Activated CD4-positive, alpha-beta T cell treated with anti-CD3 and anti-CD28 coated beads, Interleukin-2, amount 10 ng/mL, durations not matched to agents 7 days and 5 days (primary cell): ENCODE measurements at regions not wholly inside any gene's neighbourhood (a gene's known extent, or its start where the extent isn't known, plus 50 kb on each side); places are given as distances from the start of the nearest gene placed in this dataset.

Experiments used
- CTCF ChIA-PET: fragments of 350-600 bp; sonication (Branson Sonifier 250); formaldehyde crosslinking; loops from one replicate; lab custom pipeline; 2021; ENCODE audit warnings: antibody characterized with exemption; lab: Charles Lee
- POLR2A ChIA-PET: fragments of 350-600 bp; sonication (Branson Sonifier 250); formaldehyde crosslinking; loops from one replicate; lab custom pipeline; 2021; ENCODE audit warnings: antibody characterized with exemption; lab: Charles Lee
- DNase-seq: peaks from one replicate; pipeline ENCODE4 v3.0.0-alpha.2; 2020
- H3K27ac Mint-ChIP-seq: one replicate; pipeline ENCODE4 v1.8.0; 2021; ENCODE audit warnings: mild to moderate bottlenecking, moderate library complexity, mixed read lengths
- H3K27me3 Mint-ChIP-seq: one replicate; pipeline ENCODE4 v1.8.0; 2021; ENCODE audit warnings: mixed read lengths
- H3K36me3 Mint-ChIP-seq: one replicate; pipeline ENCODE4 v1.8.0; 2021; ENCODE audit warnings: low read depth, mixed read lengths
- H3K4me1 Mint-ChIP-seq: one replicate; pipeline ENCODE4 v1.8.0; 2021; ENCODE audit warnings: mixed read lengths
- H3K4me3 Mint-ChIP-seq: one replicate; pipeline ENCODE4 v1.8.0; 2021; ENCODE audit warnings: mild to moderate bottlenecking, moderate library complexity, mixed read lengths
- H3K9me3 Mint-ChIP-seq: one replicate; pipeline ENCODE4 v1.8.0; 2021; ENCODE audit warnings: mixed read lengths

DNA sequence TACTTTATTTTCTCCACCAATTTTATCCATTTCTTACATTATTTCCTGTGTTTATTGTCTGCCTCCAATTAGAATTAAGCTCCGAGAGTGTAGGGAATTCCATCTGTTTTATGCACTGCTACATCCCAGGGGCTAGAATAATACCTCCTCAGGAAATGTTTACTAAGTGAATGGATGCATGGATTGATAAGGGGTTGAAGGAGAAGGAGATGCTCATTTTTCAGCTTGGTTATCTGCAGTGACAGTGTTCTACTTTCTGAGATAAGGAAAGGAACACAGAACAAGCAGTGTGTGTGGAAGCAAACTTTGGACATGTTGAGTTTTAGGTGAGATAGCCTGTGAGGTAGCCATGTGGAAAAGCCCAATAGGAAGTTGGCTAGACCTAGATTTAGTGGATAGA, 164.6 kb upstream of the HMGA2 start:
- Mint-ChIP-seq H3K4me3 (no peak overlapping the region), H3K36me3 (no peaks in the 10 kb centered on the region), H3K27me3 (peaks cover 19% of the 10 kb centered on the region), H3K27ac (no peak overlapping the region), H3K4me1 (no peaks in the 10 kb centered on the region), H3K9me3 (peaks cover 1% of the 10 kb centered on the region)
- POLR2A ChIA-PET, result no interaction called here
- CTCF ChIA-PET, result no interaction called here
- DNase-seq, result no peak

DNA sequence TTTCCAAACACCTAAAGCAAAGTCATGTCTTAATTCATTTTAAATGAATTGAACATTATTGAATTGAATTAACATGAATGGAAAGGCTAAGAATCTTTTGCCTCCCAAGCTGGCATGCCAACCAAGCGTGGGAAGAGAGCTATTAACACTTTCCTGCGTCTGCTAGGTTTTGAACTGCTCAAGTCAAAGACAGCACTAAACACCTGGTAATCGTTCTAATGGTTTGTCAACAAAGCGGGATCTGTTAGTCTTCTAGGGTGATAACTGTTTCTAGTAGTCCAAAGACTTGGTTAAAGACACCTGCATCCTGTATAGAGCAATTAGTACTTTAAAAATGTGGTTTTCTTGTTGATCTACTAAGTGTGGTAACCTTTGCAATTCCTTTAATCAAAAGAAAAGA, 164.2 kb upstream of the HMGA2 start:
- H3K27me3 Mint-ChIP-seq, result peaks cover 19% of the 10 kb centered on the region
- H3K4me3 Mint-ChIP-seq, result no peak overlapping the region
- no peak overlapping the region for H3K27ac Mint-ChIP-seq
- H3K4me1 Mint-ChIP-seq, result no peaks in the 10 kb centered on the region
- peaks cover 6% of the 10 kb centered on the region for H3K9me3 Mint-ChIP-seq
- no peaks in the 10 kb centered on the region for H3K36me3 Mint-ChIP-seq
- ChIA-PET CTCF (no interaction called here), POLR2A (no interaction called here)
- no peak for DNase-seq

DNA sequence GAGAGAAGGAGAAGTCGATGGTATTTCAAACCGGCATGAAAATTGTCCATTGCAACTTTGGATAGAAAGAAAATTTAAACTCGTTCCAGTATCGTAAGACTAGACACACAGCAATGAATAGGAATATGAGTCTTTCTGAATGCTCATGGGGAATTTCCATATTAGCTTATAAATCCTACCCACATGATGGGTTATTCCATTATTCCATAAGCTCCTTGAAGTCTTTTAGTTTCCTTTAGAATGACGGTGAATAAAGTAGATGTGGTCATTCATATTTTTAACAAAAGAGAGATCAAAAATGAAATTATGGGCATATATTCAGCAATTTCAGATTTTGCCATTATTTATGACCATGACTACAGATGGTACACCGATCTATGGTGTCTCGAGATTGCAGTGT, 163.4 kb upstream of the HMGA2 start:
- DNase-seq, result no peak
- Mint-ChIP-seq H3K27ac (no peak overlapping the region), H3K36me3 (no peaks in the 10 kb centered on the region), H3K27me3 (peaks cover 18% of the 10 kb centered on the region), H3K4me3 (no peak overlapping the region), H3K4me1 (no peaks in the 10 kb centered on the region), H3K9me3 (peaks cover 7% of the 10 kb centered on the region)
- ChIA-PET CTCF (interaction anchor here (1.0 kb wide), 1 partner anchor 21 kb away, joined by 3 read pairs; no protein-coding TSS in a partner anchor), POLR2A (no interaction called here)

DNA sequence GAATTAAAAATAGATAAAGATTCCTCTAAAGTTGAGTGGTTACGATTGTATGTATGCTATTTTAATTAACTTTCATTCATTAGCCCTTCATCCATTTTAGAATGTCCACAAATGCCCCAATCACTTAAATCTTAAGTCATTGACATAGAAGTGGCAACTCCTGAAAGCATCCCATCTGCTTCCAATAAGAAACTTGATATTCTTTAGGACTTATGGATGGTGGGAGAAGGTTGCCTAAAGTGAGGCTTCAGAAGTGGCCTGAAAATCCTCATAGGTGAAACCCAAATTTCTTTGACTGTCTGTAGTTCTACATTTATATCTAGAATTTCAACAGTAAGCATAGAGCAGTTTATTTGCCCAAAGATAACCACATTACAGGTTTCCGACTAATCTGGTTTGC, 161.7 kb upstream of the HMGA2 start:
- ChIA-PET POLR2A (no interaction called here), CTCF (no interaction called here)
- peaks cover 7% of the 10 kb centered on the region for H3K9me3 Mint-ChIP-seq
- H3K4me3 Mint-ChIP-seq, result no peak overlapping the region
- no peak overlapping the region for H3K27ac Mint-ChIP-seq
- peaks cover 2% of the 10 kb centered on the region for H3K4me1 Mint-ChIP-seq
- DNase-seq, result no peak
- no peaks in the 10 kb centered on the region for H3K36me3 Mint-ChIP-seq
- H3K27me3 Mint-ChIP-seq, result peaks cover 14% of the 10 kb centered on the region

DNA sequence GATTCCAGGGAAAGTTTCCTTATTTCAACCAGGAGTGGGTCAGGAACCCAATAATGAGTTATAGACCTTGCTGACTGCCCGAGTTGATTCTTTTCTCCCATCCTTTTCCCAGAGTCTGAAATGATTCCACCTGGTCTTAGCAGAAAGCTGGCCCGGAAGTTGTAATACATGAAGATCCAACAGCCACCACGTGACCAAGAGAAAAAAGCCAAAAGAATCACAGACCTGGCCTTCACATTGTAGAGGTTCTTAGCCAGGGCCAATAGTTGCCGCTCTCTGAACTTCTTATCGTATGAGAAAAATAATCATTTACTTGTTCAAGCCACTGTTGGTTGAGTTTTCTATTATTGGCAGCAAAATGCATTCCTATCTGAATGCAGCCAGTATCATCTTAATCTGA, 161.2 kb upstream of the HMGA2 start:
- H3K36me3 Mint-ChIP-seq, result no peaks in the 10 kb centered on the region
- DNase-seq, result no peak
- POLR2A ChIA-PET, result no interaction called here
- CTCF ChIA-PET, result no interaction called here
- peaks cover 2% of the 10 kb centered on the region for H3K4me1 Mint-ChIP-seq
- H3K27ac Mint-ChIP-seq, result no peak overlapping the region
- no peak overlapping the region for H3K4me3 Mint-ChIP-seq
- peaks cover 14% of the 10 kb centered on the region for H3K27me3 Mint-ChIP-seq
- H3K9me3 Mint-ChIP-seq, result peaks cover 7% of the 10 kb centered on the region

DNA sequence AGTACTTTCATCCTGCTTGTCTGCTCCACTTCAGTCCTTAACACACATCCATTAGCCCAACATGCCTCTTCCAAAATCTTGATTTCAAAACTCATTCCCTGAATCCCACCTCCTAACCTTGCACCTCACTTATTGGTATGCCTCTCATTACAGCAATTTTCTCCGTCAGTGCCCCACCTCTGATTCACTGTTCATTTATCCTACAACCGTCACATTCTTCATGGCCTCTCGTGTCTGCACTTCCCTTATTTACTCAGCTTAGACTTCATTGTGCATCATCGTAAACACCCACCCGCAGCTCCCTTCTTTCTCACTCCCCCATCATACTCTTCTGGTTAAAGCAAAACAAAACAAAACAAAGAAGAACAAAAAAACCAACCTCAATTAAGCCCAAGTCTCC, 160.6 kb upstream of the HMGA2 start:
- CTCF ChIA-PET, result no interaction called here
- peaks cover 2% of the 10 kb centered on the region for H3K4me1 Mint-ChIP-seq
- no peak for DNase-seq
- H3K4me3 Mint-ChIP-seq, result no peak overlapping the region
- H3K9me3 Mint-ChIP-seq, result peaks cover 7% of the 10 kb centered on the region
- H3K27ac Mint-ChIP-seq, result no peak overlapping the region
- H3K36me3 Mint-ChIP-seq, result no peaks in the 10 kb centered on the region
- peaks cover 13% of the 10 kb centered on the region for H3K27me3 Mint-ChIP-seq
- POLR2A ChIA-PET, result no interaction called here

DNA sequence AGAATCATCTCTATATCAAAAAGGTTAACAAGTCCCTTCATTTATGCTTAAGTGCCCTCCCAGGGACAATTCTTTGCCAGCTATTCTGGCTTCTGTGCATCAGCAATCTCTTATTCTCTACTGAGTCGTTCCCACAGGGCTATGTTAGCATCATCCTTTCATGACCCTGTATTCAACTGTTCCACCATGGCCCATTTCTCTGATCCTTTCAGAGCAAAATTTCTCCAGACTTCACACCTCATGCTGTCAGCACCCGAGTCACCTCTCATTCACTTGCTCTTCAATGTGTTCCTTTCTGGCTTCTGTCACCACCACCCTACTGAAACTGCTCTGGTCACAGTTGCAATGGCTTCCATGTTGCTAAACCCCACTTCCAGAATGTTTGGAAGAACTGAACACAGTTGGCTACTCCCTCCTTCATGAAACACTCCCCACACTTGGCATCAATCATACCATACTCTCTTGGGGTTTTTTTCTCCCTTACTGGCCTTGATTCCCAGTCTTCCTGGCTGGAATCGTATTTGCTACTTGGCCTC, 159.5 kb upstream of the HMGA2 start:
- DNase-seq, result no peak
- peaks cover 7% of the 10 kb centered on the region for H3K9me3 Mint-ChIP-seq
- no peaks in the 10 kb centered on the region for H3K36me3 Mint-ChIP-seq
- H3K4me3 Mint-ChIP-seq, result no peak overlapping the region
- H3K27ac Mint-ChIP-seq, result no peak overlapping the region
- CTCF ChIA-PET, result no interaction called here
- peaks cover 4% of the 10 kb centered on the region for H3K27me3 Mint-ChIP-seq
- H3K4me1 Mint-ChIP-seq, result peaks cover 2% of the 10 kb centered on the region
- POLR2A ChIA-PET, result no interaction called here

DNA sequence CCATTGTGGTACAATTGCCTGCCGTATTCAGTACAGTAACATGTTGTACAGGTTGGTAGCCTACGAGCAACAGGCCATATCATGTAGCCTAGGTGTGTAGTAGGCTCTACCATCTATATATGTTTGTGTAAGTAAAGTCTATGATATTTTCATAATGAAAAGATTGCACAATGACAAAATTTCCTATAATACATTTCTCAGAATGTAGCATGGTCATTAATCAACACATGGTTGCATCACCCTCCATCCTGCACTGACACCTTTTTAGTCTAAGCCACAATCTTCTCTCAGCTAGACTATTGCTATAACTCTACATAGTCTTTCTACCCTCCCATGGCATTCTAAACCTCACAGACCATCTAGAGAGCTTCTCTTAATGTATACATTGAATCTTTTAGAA, 158.5 kb upstream of the HMGA2 start:
- H3K9me3 Mint-ChIP-seq, result peaks cover 7% of the 10 kb centered on the region
- H3K27ac Mint-ChIP-seq, result no peak overlapping the region
- no peaks in the 10 kb centered on the region for H3K36me3 Mint-ChIP-seq
- ChIA-PET CTCF (no interaction called here), POLR2A (no interaction called here)
- H3K4me1 Mint-ChIP-seq, result peaks cover 2% of the 10 kb centered on the region
- DNase-seq, result no peak
- H3K27me3 Mint-ChIP-seq, result peaks cover 4% of the 10 kb centered on the region
- H3K4me3 Mint-ChIP-seq, result no peak overlapping the region

DNA sequence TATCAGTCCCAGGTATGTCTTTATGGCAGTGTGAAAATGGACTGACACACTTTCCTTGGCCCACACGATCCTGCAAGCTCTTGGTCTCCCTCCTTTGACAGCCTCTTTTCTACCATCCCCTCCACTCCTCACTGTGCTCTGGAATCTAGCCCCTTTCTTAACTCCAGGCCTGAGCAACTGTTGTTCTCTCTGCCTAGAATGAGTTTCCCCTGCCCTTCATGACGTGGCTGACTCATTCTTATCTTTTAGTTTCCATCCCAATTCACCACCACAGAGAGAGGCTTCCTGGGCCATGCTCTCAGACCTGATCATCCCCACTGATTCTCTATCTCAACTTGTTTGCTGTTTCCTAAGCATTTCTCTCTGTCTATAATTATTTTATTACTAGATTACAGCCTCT, 157.4 kb upstream of the HMGA2 start:
- DNase-seq, result no peak
- Mint-ChIP-seq H3K4me3 (no peak overlapping the region), H3K4me1 (peaks cover 2% of the 10 kb centered on the region), H3K27ac (no peak overlapping the region), H3K9me3 (peaks cover 7% of the 10 kb centered on the region), H3K27me3 (peaks cover 4% of the 10 kb centered on the region), H3K36me3 (no peaks in the 10 kb centered on the region)
- POLR2A ChIA-PET, result no interaction called here
- CTCF ChIA-PET, result no interaction called here

DNA sequence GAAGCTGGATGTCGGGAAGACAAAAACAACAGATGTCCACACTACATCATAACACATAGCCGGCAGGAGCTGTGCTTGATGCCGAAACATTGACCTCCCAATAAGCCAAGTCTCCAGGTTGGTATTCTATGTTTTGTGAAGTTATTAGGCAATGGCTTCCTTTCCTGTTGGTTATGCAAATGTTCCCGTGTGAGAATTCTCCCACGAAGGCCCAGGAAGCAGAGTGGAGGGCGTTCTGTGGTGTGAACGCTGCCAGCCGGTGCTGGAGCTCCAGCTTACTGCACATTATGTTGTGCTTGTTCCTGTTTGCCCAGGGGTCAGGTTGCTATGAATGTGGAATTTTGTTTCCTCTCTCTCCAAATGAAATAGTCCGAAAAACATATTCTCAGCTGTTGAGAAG, 156.4 kb upstream of the HMGA2 start:
- Mint-ChIP-seq H3K4me3 (no peak overlapping the region), H3K36me3 (no peaks in the 10 kb centered on the region), H3K4me1 (peaks cover 2% of the 10 kb centered on the region), H3K9me3 (peaks cover 7% of the 10 kb centered on the region), H3K27me3 (peaks cover 4% of the 10 kb centered on the region), H3K27ac (no peak overlapping the region)
- DNase-seq, result no peak
- CTCF ChIA-PET, result no interaction called here
- POLR2A ChIA-PET, result no interaction called here

DNA sequence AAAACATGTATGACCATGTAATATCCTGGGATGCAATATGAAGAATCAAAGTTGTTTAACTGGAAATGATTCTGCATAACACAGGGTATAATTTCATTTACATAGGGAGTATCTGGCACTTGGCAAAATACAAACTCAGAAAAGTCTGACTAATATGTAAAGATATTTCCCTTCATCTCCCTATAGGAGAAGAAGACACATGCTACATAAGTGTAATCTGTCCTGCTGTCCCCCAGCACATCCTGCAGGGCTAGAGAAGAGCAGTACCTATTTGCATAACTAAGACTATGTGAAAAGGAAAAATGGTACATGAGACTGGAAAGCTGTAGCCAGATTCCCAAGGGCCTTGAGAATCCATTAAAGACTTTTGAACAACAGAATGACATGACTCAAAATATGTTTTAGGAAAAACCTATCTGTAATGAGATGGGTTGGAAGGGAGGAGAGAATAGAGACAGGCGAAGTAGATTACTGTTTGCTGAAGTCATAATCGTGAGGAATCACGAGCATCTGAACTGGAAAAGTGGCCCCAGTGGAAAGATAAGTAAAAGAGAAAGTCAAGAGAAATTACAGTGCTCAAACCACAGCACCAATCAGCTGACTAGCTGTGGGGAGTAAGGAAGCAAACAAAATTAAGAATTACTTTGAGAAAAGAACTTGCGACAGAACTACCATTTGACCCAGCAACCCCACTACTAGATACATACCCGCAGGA, 155.1 kb upstream of the HMGA2 start:
- no peak for DNase-seq
- ChIA-PET CTCF (no interaction called here), POLR2A (no interaction called here)
- Mint-ChIP-seq H3K9me3 (peaks cover 7% of the 10 kb centered on the region), H3K4me3 (no peak overlapping the region), H3K27ac (no peak overlapping the region), H3K27me3 (peaks cover 2% of the 10 kb centered on the region), H3K36me3 (no peaks in the 10 kb centered on the region), H3K4me1 (peaks cover 2% of the 10 kb centered on the region)

DNA sequence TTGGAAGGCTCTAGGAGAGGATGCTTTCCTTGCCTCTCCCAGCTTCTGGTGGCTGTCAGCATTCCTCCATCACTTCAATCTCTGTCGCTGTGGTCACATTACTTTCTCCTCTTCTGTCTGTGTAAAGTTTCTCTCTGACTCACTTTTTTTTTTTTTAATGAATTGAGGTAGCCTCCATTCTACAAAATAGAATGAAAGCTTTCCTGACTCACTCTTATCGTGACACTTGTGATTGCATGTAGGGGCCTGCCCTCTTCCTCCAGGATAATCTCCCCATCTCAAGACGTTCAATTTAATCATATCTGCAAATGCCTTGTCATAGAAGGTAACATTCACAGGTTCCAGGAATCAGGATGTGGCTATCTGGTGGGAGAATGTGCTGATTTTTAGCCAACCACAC, 153.5 kb upstream of the HMGA2 start:
- Mint-ChIP-seq H3K4me1 (peaks cover 2% of the 10 kb centered on the region), H3K4me3 (no peak overlapping the region), H3K27me3 (peaks cover 2% of the 10 kb centered on the region), H3K9me3 (no peaks in the 10 kb centered on the region), H3K27ac (no peak overlapping the region), H3K36me3 (no peaks in the 10 kb centered on the region)
- POLR2A ChIA-PET, result no interaction called here
- DNase-seq, result no peak
- CTCF ChIA-PET, result no interaction called here

DNA sequence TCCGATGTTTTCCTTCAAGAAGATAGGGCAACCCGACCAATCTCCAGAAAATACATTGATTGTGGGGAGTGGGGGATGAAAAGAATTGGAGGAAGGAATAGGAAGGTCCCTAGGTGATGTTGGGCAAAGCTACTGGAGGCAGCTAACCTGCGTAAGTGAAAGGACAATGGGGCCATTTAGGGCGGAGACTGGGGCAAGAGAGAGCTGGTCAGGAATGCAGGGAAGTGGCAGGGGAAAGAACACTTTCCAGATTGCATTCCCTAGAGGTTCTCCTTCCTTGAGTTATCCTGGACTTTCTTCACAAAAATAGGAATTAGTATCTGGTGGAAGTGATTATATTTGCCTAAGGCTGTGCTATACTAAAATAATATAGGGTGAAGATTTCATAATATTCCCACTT, 151.8 kb upstream of the HMGA2 start:
- H3K4me1 Mint-ChIP-seq, result no peaks in the 10 kb centered on the region
- H3K27ac Mint-ChIP-seq, result no peak overlapping the region
- H3K9me3 Mint-ChIP-seq, result no peaks in the 10 kb centered on the region
- no peaks in the 10 kb centered on the region for H3K36me3 Mint-ChIP-seq
- H3K27me3 Mint-ChIP-seq, result peaks cover 6% of the 10 kb centered on the region
- no peak for DNase-seq
- no peak overlapping the region for H3K4me3 Mint-ChIP-seq
- CTCF ChIA-PET, result no interaction called here
- POLR2A ChIA-PET, result no interaction called here

DNA sequence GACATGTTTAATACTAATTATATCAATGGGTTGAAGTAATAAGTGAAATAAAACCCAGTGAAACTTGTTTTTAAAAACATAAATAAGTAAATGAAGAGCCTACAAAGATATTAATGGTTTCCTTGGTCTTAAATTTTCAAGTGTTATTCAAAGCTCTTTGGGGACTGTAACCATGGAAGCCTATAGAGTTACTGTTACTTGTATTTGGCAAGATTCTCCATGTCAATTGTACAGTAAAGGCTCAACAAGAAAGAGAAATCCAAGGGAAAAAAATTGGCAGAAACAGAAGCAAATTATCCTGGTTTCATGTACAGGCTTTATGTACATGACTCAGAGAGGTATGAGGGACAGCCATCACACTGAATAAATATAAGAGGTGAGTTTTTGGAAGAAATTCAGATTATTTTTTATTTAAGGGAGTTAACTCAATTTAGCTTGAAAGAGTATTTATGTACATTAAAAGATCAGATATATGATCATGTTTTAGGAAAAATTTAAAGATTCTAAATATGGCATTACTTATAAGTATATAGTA, 151.1 kb upstream of the HMGA2 start:
- Mint-ChIP-seq H3K9me3 (peaks cover 2% of the 10 kb centered on the region), H3K36me3 (no peaks in the 10 kb centered on the region), H3K4me1 (no peaks in the 10 kb centered on the region), H3K4me3 (no peak overlapping the region), H3K27me3 (peaks cover 9% of the 10 kb centered on the region), H3K27ac (no peak overlapping the region)
- ChIA-PET CTCF (no interaction called here), POLR2A (no interaction called here)
- no peak for DNase-seq
